Activated T-cell treated with anti-CD3 and anti-CD28 coated beads, Interleukin-2, amount 50 U/mL, for 24 hours (primary cell): ENCODE measurements at regions not wholly inside any gene's neighbourhood (a gene's known extent, or its start where the extent isn't known, plus 50 kb on each side); places are given as distances from the start of the nearest gene placed in this dataset.
A peak's percentile ranks its signal among the peaks of the same experiment; 100 is the strongest.

ENCODE experiments used
- DNase-seq: peaks from one replicate; pipeline ENCODE4 v3.0.0-alpha.2; 2020
- H3K27ac Mint-ChIP-seq: 2 replicates; pipeline ENCODE4 v1.8.0; 2020; ENCODE audit warnings: mild to moderate bottlenecking, mixed read lengths
- H3K27me3 Mint-ChIP-seq: 2 replicates; pipeline ENCODE4 v1.8.0; 2020; ENCODE audit warnings: mixed read lengths
- H3K36me3 Mint-ChIP-seq: 2 replicates; pipeline ENCODE4 v1.8.0; 2020; ENCODE audit warnings: low read depth, mixed read lengths
- H3K4me1 Mint-ChIP-seq: 2 replicates; pipeline ENCODE4 v1.8.0; 2020; ENCODE audit warnings: low read depth, mixed read lengths
- H3K4me3 Mint-ChIP-seq: 2 replicates; pipeline ENCODE4 v1.8.0; 2020; ENCODE audit warnings: mild to moderate bottlenecking, moderate library complexity, mixed read lengths
- H3K9me3 Mint-ChIP-seq: 2 replicates; pipeline ENCODE4 v1.8.0; 2020; ENCODE audit warnings: mixed read lengths

- Mint-ChIP-seq H3K4me1 (peaks cover 23% of the 10 kb centered on the region), H3K4me3 (no peak overlapping the region), H3K27me3 (peaks cover 8% of the 10 kb centered on the region), H3K36me3 (no peaks in the 10 kb centered on the region), H3K27ac (no peak overlapping the region), H3K9me3 (peaks cover 21% of the 10 kb centered on the region)
- DNase-seq, result no peak
Observed at GRCh38 chr19:31223740-31224534, 125.3 kb downstream of the TSHZ3 start.

DNA sequence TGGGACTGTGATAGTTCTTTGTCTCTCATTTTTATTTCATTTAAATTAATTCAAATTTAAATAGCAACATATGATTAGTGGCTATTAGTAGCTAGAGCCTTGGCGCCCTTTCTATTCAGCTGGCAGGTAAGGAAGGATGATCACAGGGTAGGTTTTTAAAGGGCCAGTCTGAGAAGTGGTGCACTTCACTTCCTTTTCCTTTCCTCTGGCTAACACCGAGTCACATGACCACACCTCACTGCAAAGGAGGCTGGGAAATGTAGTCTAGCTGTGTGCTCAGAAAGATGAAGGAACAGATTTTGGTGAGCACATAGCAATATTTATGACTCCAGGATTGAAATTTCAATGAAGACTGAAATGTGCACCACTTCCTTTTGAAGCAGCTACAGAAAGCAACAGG, 128.7 kb downstream of the TSHZ3 start:
- H3K27ac Mint-ChIP-seq, result no peak overlapping the region
- no peaks in the 10 kb centered on the region for H3K36me3 Mint-ChIP-seq
- H3K4me1 Mint-ChIP-seq, result peaks cover 20% of the 10 kb centered on the region
- no peak for DNase-seq
- peaks cover 16% of the 10 kb centered on the region for H3K9me3 Mint-ChIP-seq
- no peaks in the 10 kb centered on the region for H3K27me3 Mint-ChIP-seq
- H3K4me3 Mint-ChIP-seq, result no peak overlapping the region

GRCh38 chr19:31214997-31215396, 134.2 kb downstream of the TSHZ3 start:
- Mint-ChIP-seq H3K9me3 (peaks cover 11% of the 10 kb centered on the region), H3K27me3 (no peaks in the 10 kb centered on the region), H3K27ac (peak overlapping the region; percentile 99), H3K36me3 (peaks cover 9% of the 10 kb centered on the region), H3K4me3 (peak overlapping the region; percentile 72), H3K4me1 (peaks cover 37% of the 10 kb centered on the region)
- no peak for DNase-seq

GRCh38 chr19:31214086-31214485, 135.2 kb downstream of the TSHZ3 start:
- Mint-ChIP-seq H3K4me3 (peak overlapping the region; percentile 72), H3K27me3 (no peaks in the 10 kb centered on the region), H3K27ac (peak overlapping the region; percentile 99), H3K4me1 (peaks cover 38% of the 10 kb centered on the region), H3K9me3 (peaks cover 9% of the 10 kb centered on the region), H3K36me3 (peaks cover 9% of the 10 kb centered on the region)
- DNase-seq, result peak; percentile 83

DNA sequence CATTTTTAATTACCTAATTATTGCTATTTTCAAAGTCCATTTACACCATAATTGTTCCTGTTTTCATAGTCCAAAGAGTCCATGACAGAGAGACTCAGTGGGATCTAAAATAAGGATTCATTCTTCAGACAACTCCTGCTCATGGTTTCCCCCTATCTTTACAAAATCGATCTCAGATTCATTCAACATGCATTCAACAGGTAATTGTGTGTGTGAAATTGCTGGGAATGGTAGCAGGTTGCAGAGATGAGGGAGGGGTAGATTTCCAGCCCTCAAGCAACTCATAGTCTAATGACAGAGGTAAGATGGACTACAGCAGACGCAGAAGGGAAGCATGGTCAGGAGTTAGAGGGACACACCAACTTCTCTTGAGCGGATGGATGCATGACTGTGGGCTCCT, 138.1 kb downstream of the TSHZ3 start:
- peaks cover 38% of the 10 kb centered on the region for H3K4me1 Mint-ChIP-seq
- H3K36me3 Mint-ChIP-seq, result peaks cover 9% of the 10 kb centered on the region
- no peak overlapping the region for H3K4me3 Mint-ChIP-seq
- H3K9me3 Mint-ChIP-seq, result peaks cover 9% of the 10 kb centered on the region
- H3K27ac Mint-ChIP-seq, result no peak overlapping the region
- no peaks in the 10 kb centered on the region for H3K27me3 Mint-ChIP-seq
- no peak for DNase-seq

GRCh38 chr19:31205887-31206518, 143.2 kb downstream of the TSHZ3 start:
- H3K27me3 Mint-ChIP-seq, result peaks cover 23% of the 10 kb centered on the region
- no peaks in the 10 kb centered on the region for H3K9me3 Mint-ChIP-seq
- no peak overlapping the region for H3K4me3 Mint-ChIP-seq
- no peak for DNase-seq
- H3K27ac Mint-ChIP-seq, result no peak overlapping the region
- H3K4me1 Mint-ChIP-seq, result peaks cover 11% of the 10 kb centered on the region
- no peaks in the 10 kb centered on the region for H3K36me3 Mint-ChIP-seq

- Mint-ChIP-seq H3K9me3 (no peaks in the 10 kb centered on the region), H3K36me3 (no peaks in the 10 kb centered on the region), H3K27me3 (peaks cover 38% of the 10 kb centered on the region), H3K27ac (no peak overlapping the region), H3K4me1 (peaks cover 2% of the 10 kb centered on the region), H3K4me3 (no peak overlapping the region)
- no peak for DNase-seq
Observed at GRCh38 chr19:31204115-31204514, 145.1 kb downstream of the TSHZ3 start.

DNA sequence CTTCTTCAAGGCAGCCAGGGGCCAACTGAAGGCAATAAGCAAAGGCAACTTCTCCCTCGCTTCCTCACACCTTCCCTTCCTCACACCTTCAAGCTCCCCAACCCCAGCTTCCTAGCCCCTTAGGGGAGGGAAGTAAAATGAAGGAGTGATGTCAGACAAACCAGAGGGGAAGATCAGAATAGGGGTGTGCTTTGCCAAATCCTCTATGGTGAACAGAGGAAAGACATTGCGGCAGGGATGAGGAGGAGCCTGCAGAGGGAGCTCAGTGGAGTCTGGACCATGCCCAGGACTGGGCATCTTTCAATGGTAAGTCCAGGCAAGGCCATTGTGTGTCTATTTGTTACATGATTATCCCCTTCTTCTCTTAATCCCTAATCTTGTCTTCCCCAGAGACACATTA, 164.0 kb downstream of the TSHZ3 start:
- Mint-ChIP-seq H3K36me3 (no peaks in the 10 kb centered on the region), H3K27ac (no peak overlapping the region), H3K27me3 (peaks cover 14% of the 10 kb centered on the region), H3K9me3 (peaks cover 8% of the 10 kb centered on the region), H3K4me3 (no peak overlapping the region), H3K4me1 (no peaks in the 10 kb centered on the region)
- no peak for DNase-seq

DNA sequence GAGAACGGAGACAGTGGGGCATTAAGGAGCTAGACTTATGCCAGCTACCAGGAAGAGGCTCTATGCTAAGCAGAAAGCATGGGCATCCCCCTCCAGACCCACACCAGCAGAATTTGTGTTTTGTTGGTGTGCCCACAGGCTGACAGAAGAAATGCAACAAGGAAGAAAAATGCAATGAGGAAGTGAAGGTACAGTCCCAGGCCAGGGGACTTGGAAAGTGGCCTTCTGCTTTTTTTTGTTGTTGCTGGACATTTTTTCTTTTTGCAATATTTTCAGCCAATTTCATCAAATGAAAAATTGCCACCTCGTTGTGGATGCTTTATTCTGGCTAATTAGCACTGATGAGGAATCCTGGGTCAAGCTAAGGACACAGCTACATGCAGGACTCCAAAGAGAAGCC, 167.7 kb downstream of the TSHZ3 start:
- no peaks in the 10 kb centered on the region for H3K36me3 Mint-ChIP-seq
- no peak for DNase-seq
- no peak overlapping the region for H3K27ac Mint-ChIP-seq
- no peaks in the 10 kb centered on the region for H3K9me3 Mint-ChIP-seq
- H3K27me3 Mint-ChIP-seq, result peaks cover 7% of the 10 kb centered on the region
- H3K4me1 Mint-ChIP-seq, result no peaks in the 10 kb centered on the region
- H3K4me3 Mint-ChIP-seq, result no peak overlapping the region

DNA sequence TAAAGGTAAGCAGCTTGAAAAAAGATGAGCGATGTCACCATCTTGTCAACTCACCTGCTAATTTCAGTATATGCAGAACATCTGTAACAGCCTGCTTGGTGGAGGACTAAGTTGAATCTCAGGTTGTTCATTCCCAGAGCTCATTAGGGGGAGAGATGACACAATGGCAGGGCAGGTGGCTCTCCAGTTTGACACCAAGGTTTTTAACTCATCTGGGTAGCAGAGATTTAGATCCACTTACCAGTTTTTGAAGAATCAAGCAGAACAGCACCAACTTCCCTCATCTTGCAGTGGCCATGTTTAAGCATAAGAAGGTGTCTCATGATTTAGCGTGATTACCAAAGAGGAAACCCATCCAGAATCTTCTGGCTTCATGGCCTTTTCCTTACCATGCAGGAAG, 168.3 kb downstream of the TSHZ3 start:
- no peaks in the 10 kb centered on the region for H3K9me3 Mint-ChIP-seq
- H3K4me3 Mint-ChIP-seq, result no peak overlapping the region
- no peaks in the 10 kb centered on the region for H3K36me3 Mint-ChIP-seq
- peaks cover 12% of the 10 kb centered on the region for H3K27me3 Mint-ChIP-seq
- no peak for DNase-seq
- H3K27ac Mint-ChIP-seq, result no peak overlapping the region
- H3K4me1 Mint-ChIP-seq, result no peaks in the 10 kb centered on the region

- no peaks in the 10 kb centered on the region for H3K9me3 Mint-ChIP-seq
- DNase-seq, result no peak
- no peak overlapping the region for H3K4me3 Mint-ChIP-seq
- H3K36me3 Mint-ChIP-seq, result no peaks in the 10 kb centered on the region
- peaks cover 12% of the 10 kb centered on the region for H3K27me3 Mint-ChIP-seq
- no peaks in the 10 kb centered on the region for H3K4me1 Mint-ChIP-seq
- no peak overlapping the region for H3K27ac Mint-ChIP-seq
Observed at GRCh38 chr19:31179471-31179852, 169.8 kb downstream of the TSHZ3 start.

GRCh38 chr19:31178833-31179470, 170.3 kb downstream of the TSHZ3 start:
- H3K4me3 Mint-ChIP-seq, result no peak overlapping the region
- peaks cover 12% of the 10 kb centered on the region for H3K27me3 Mint-ChIP-seq
- H3K36me3 Mint-ChIP-seq, result no peaks in the 10 kb centered on the region
- no peaks in the 10 kb centered on the region for H3K9me3 Mint-ChIP-seq
- no peaks in the 10 kb centered on the region for H3K4me1 Mint-ChIP-seq
- no peak overlapping the region for H3K27ac Mint-ChIP-seq
- no peak for DNase-seq

DNA sequence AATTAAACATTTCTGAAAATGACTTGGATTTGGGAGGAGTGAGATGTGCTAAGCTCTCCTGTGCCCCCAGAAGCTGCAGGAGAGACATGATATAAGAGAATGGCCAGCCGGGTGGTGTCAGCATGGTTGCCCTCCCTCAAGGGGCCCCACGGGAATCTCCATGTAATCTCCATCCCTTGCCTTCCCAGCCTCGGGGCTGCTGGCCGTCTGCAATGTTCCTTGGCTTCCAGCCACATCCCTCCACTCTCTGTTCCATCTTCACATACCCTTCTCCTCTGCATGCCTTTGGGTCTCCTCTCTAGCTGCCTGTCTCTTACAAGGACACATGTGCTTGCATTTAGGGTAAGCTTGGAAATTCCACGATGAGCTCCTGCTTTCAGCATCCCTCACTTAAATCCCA, 172.0 kb downstream of the TSHZ3 start:
- Mint-ChIP-seq H3K4me3 (no peak overlapping the region), H3K4me1 (no peaks in the 10 kb centered on the region), H3K9me3 (no peaks in the 10 kb centered on the region), H3K27ac (no peak overlapping the region), H3K36me3 (no peaks in the 10 kb centered on the region), H3K27me3 (peaks cover 10% of the 10 kb centered on the region)
- no peak for DNase-seq

DNA sequence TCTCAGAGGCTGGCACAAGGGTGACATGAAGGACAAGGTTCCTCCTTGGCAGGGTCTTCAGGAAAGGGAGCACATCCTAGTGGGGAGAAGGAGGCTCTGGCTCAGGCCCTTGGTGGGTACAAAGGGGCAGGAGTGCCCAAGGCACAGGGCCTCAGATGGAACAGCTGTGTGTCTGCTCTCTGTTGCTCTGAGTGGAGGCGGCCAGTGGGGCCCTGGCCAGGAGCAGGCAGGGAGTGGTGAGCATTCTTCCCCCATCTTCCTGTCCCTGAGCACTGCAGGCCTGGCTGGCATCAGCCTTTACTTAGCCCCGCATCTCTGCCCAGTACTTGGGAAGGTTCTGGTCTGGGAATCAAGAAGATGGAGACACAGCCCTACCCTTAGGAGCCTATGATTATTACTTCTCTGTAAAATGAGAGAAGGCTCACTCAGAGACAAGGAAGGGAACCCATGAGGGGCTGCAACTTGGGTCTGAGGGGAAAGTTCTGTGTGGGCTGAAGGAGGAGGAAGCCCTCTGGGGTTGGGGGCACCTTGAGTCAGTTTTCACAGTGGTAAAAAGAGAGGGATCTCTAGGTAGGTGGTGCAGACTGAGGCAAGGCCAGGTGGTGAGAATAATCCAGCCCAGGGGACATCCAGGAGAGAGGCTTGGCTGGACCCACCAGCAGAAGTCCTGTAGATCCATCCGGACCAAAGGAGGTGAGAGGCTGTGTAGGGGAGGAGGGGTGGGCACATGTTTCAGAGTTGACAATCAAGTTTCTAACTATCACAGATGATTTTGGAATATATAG, 173.5 kb downstream of the TSHZ3 start:
- H3K4me1 Mint-ChIP-seq, result no peaks in the 10 kb centered on the region
- H3K9me3 Mint-ChIP-seq, result no peaks in the 10 kb centered on the region
- no peak overlapping the region for H3K4me3 Mint-ChIP-seq
- no peaks in the 10 kb centered on the region for H3K36me3 Mint-ChIP-seq
- H3K27ac Mint-ChIP-seq, result no peak overlapping the region
- DNase-seq, result no peak
- peaks cover 10% of the 10 kb centered on the region for H3K27me3 Mint-ChIP-seq
